OCI-LY7 (cell line): ENCODE measurements at regions not wholly inside any gene's neighbourhood (a gene's known extent, or its start where the extent isn't known, plus 50 kb on each side); places are given as distances from the start of the nearest gene placed in this dataset.

Experiments
- EZH2phosphoT487 ChIP-seq: fragments of 200-600 bp; sonication (generic); IDR thresholded peaks from 2 replicates; pipeline ENCODE4 v1.6.1; 2018; ENCODE audit warnings: low read depth, borderline replicate concordance, mild to moderate bottlenecking, mixed run types, antibody characterized with exemption, low read length, moderate library complexity, mixed read lengths
- TF ChIP-seq, protein P1 (sequence below): fragments of 200-600 bp; sonication (generic); conservative IDR thresholded peaks from 2 replicates; pipeline ENCODE4 v1.5.1; 2014; ENCODE audit warnings: mild to moderate bottlenecking, antibody characterized with exemption, low read length, moderate library complexity, mixed read lengths

DNA sequence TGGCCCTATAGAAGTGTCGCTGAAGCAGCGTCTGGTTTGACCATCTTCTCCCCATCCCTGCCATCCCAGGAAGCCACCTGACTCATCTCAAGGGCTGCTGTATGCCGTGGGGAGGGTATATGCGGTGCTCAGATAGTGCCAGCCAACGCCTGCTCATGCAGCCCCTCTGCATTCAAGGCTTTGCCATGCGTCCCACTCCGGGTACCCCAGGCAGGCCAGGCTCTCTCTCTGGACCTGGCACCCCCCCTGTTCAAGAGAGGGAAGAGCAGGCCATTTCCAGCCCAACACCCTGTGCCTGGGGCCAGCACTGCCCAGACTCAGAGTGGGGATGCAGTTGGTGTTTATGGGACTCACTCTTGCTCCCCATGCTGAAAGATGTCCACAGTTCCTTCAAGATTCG lies 130.0 kb downstream of the GLI2 start:
- TF ChIP-seq, protein P1, sequence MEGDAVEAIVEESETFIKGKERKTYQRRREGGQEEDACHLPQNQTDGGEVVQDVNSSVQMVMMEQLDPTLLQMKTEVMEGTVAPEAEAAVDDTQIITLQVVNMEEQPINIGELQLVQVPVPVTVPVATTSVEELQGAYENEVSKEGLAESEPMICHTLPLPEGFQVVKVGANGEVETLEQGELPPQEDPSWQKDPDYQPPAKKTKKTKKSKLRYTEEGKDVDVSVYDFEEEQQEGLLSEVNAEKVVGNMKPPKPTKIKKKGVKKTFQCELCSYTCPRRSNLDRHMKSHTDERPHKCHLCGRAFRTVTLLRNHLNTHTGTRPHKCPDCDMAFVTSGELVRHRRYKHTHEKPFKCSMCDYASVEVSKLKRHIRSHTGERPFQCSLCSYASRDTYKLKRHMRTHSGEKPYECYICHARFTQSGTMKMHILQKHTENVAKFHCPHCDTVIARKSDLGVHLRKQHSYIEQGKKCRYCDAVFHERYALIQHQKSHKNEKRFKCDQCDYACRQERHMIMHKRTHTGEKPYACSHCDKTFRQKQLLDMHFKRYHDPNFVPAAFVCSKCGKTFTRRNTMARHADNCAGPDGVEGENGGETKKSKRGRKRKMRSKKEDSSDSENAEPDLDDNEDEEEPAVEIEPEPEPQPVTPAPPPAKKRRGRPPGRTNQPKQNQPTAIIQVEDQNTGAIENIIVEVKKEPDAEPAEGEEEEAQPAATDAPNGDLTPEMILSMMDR: no peak
- TF ChIP-seq EZH2phosphoT487: no peak
